ENCODE measurements at regions not wholly inside any gene's neighbourhood (a gene's known extent, or its start where the extent isn't known, plus 50 kb on each side); places are given as distances from the start of the nearest gene placed in this dataset.

DNA sequence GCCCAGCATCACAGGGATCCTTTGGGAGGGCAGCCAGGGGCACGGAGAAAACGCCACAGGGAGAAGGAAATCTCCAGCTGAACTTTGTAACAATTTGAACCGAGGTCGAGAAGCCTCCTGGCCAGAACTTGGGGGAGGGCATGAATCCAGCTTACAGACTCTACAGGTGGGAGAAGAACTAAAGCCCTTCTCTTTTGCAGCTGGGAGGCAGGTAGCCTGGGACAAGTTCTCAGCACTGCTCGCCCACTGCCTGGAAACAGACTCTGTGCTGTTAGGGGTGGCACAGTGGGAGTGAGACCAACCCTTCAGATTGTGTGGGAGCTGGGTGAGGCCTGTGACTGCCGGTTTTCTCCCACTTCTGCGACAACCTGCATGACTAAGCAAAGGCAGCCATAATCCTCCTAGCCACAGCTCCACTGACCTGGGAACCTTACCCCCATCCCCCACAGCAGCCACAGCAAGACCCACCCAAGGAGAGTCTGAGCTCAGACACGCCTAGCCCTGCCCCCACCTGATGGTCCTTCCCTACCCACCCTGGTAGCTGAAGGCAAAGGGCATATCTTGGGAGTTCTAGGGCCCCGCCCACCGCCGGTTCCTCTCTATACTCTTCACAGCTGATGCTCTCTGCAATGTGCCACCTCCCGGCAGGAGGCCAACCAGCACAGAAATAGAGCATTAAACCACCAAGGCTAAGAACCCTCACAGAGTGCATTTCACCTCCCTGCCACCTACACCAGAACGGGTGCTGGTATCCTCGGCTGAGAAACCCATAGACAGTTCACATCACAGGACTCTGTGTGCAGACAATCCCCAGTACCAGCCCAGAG is 136.0 kb upstream of the SIX2 start:
- no peak overlapping the region for H3K27ac ChIP-seq (ENCODE audit: low read length)
- no CpG with 5 or more reads among the region's 14 CpGs for WGBS (ENCODE audit: insufficient coverage, low lambda C conversion rate)
- DNase-seq = no peak
- H3K4me1 ChIP-seq (ENCODE audit: control insufficient read depth, insufficient read depth, low read length) = no peaks in the 10 kb centered on the region
- H3K36me3 ChIP-seq (ENCODE audit: control insufficient read depth, insufficient read depth, low read length) = no peaks in the 10 kb centered on the region
- H3K9me3 ChIP-seq (ENCODE audit: control insufficient read depth, low read depth, low read length) = no peaks in the 10 kb centered on the region
- peaks cover 33% of the 10 kb centered on the region for H3K27me3 ChIP-seq (ENCODE audit: control insufficient read depth, insufficient read depth, low read length)
- no peak overlapping the region for H3K4me3 ChIP-seq (ENCODE audit: low read length)

DNA sequence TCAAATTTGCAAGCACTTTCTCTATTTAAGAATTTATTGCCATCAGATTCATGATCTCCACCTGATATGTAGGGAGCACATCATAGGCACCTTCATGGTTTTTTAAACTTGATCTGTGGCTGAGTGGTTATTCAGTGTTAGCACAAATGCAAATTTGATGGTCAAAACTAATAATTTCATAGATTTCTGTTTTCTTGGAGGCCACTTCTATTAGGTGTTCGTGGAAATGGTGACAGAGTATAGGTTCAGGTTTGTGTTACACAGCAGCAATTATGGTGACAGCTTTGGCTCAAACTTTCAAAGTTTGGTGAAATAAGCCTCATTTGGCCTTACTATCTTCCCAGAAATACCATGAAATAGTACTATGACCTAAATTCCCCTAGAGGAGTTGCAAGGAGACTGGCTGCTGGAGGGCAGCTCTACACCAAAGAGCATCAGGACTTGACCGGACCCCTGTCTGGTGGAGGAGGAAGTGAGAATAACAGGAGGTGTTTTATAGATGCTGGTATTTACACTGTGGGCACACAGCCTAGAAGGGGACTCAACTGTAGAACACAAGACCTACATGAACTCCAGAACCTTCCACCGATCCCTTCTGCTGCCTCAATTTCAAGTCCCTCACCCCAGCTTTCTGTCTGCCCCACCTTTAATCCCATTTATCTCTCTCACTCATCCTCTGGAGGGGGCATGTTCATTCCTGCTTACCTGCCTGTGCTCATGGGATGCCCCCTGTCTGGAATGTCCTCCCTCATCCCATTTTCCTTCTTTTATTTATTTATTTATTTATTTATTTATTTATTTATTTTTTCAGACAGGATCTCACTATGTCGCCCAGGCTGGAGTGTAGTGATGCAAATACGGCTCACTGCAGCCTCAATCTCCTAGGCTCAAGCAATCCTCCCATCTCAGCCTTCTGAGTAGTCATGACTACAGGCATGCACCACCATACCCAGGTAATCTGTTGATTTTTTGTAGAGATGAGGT is 132.9 kb upstream of the SIX2 start:
- DNase-seq = no peak
- Histone ChIP-seq H3K27ac (ENCODE audit: low read length) (no peak overlapping the region), H3K4me1 (ENCODE audit: control insufficient read depth, insufficient read depth, low read length) (no peaks in the 10 kb centered on the region), H3K27me3 (ENCODE audit: control insufficient read depth, insufficient read depth, low read length) (peaks cover 34% of the 10 kb centered on the region), H3K9me3 (ENCODE audit: control insufficient read depth, low read depth, low read length) (no peaks in the 10 kb centered on the region), H3K36me3 (ENCODE audit: control insufficient read depth, insufficient read depth, low read length) (no peaks in the 10 kb centered on the region), H3K4me3 (ENCODE audit: low read length) (no peak overlapping the region)
- 100% methylated on average over 3 of the region's 5 CpGs for WGBS (ENCODE audit: insufficient coverage, low lambda C conversion rate)

DNA sequence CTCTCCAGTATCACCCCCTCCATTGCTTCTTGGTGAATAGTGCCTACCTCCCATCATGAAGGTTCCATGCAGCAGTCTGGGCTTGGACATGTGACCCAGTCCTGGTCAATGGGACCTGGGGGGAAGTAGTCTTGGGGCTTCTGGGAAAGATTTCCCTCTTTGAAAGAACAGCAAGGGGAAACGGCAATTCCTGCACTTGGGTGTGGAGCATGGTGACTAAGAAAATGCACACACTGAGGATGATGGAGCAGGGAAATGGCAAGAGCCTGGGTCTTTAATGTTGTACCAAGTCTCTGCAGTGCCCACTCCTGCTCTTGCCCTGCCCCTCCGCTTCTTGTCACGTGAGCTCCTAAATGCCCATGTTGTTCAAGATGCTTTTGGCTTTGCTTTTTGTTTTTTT is 131.4 kb upstream of the SIX2 start:
- H3K4me3 ChIP-seq (ENCODE audit: low read length) = no peak overlapping the region
- no peaks in the 10 kb centered on the region for H3K4me1 ChIP-seq (ENCODE audit: control insufficient read depth, insufficient read depth, low read length)
- H3K9me3 ChIP-seq (ENCODE audit: control insufficient read depth, low read depth, low read length) = no peaks in the 10 kb centered on the region
- WGBS (ENCODE audit: insufficient coverage, low lambda C conversion rate) = no CpG with 5 or more reads among the region's 3 CpGs
- H3K36me3 ChIP-seq (ENCODE audit: control insufficient read depth, insufficient read depth, low read length) = no peaks in the 10 kb centered on the region
- DNase-seq = no peak
- peaks cover 35% of the 10 kb centered on the region for H3K27me3 ChIP-seq (ENCODE audit: control insufficient read depth, insufficient read depth, low read length)
- H3K27ac ChIP-seq (ENCODE audit: low read length) = no peak overlapping the region

- 50% methylated on average over 1 of the region's 4 CpGs for WGBS (ENCODE audit: insufficient coverage, low lambda C conversion rate)
- Histone ChIP-seq H3K9me3 (ENCODE audit: control insufficient read depth, low read depth, low read length) (no peaks in the 10 kb centered on the region), H3K27me3 (ENCODE audit: control insufficient read depth, insufficient read depth, low read length) (peaks cover 23% of the 10 kb centered on the region)
These were observed 129.7 kb upstream of the SIX2 start for GRCh38 chr2:45138904-45139303.

GRCh38 chr2:45137966-45138695 is 128.9 kb upstream of the SIX2 start:
- DNase-seq = no peak
- Histone ChIP-seq H3K9me3 (ENCODE audit: control insufficient read depth, low read depth, low read length) (no peaks in the 10 kb centered on the region), H3K27me3 (ENCODE audit: control insufficient read depth, insufficient read depth, low read length) (peaks cover 16% of the 10 kb centered on the region), H3K4me3 (ENCODE audit: low read length) (no peak overlapping the region), H3K4me1 (ENCODE audit: control insufficient read depth, insufficient read depth, low read length) (no peaks in the 10 kb centered on the region), H3K27ac (ENCODE audit: low read length) (no peak overlapping the region), H3K36me3 (ENCODE audit: control insufficient read depth, insufficient read depth, low read length) (no peaks in the 10 kb centered on the region)
- WGBS (ENCODE audit: insufficient coverage, low lambda C conversion rate) = no CpG with 5 or more reads among the region's 8 CpGs

More at GRCh38 chr2:45138904-45139303, 129.7 kb upstream of the SIX2 start:
- Histone ChIP-seq H3K36me3 (ENCODE audit: control insufficient read depth, insufficient read depth, low read length) (no peaks in the 10 kb centered on the region), H3K27ac (ENCODE audit: low read length) (no peak overlapping the region), H3K4me3 (ENCODE audit: low read length) (no peak overlapping the region), H3K4me1 (ENCODE audit: control insufficient read depth, insufficient read depth, low read length) (no peaks in the 10 kb centered on the region)
- DNase-seq = no peak

GRCh38 chr2:45134726-45135125 is 125.5 kb upstream of the SIX2 start:
- H3K27ac ChIP-seq (ENCODE audit: low read length) = no peak overlapping the region
- WGBS (ENCODE audit: insufficient coverage, low lambda C conversion rate) = no CpG with 5 or more reads among the region's 3 CpGs
- H3K36me3 ChIP-seq (ENCODE audit: control insufficient read depth, insufficient read depth, low read length) = no peaks in the 10 kb centered on the region
- no peaks in the 10 kb centered on the region for H3K9me3 ChIP-seq (ENCODE audit: control insufficient read depth, low read depth, low read length)
- H3K27me3 ChIP-seq (ENCODE audit: control insufficient read depth, insufficient read depth, low read length) = peaks cover 5% of the 10 kb centered on the region
- no peak for DNase-seq
- no peak overlapping the region for H3K4me3 ChIP-seq (ENCODE audit: low read length)
- no peaks in the 10 kb centered on the region for H3K4me1 ChIP-seq (ENCODE audit: control insufficient read depth, insufficient read depth, low read length)

DNA sequence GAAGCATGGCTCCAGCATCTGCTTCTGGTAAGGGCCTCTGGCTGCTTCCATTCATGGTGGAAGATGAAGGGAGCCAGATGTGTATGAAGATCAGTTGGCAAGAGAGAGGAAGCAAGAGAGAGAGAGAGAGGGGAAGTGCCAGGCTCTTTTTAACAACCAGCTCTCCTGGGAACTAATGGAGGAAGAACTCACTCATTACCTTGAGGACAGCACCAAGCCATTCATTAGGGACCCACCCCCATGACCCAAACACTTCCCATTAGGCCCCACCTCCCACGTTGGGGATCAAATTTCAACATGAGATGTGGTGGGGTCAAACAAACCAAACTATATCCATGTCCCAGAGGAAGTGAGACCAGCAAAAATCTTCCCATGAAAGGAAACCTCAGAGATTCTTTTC is 124.8 kb upstream of the SIX2 start:
- H3K27me3 ChIP-seq (ENCODE audit: control insufficient read depth, insufficient read depth, low read length) = peaks cover 4% of the 10 kb centered on the region
- H3K36me3 ChIP-seq (ENCODE audit: control insufficient read depth, insufficient read depth, low read length) = no peaks in the 10 kb centered on the region
- H3K9me3 ChIP-seq (ENCODE audit: control insufficient read depth, low read depth, low read length) = no peaks in the 10 kb centered on the region
- no peak overlapping the region for H3K27ac ChIP-seq (ENCODE audit: low read length)
- WGBS (ENCODE audit: insufficient coverage, low lambda C conversion rate) = no CpG with 5 or more reads among the region's 1 CpG
- DNase-seq = no peak
- no peak overlapping the region for H3K4me3 ChIP-seq (ENCODE audit: low read length)
- no peaks in the 10 kb centered on the region for H3K4me1 ChIP-seq (ENCODE audit: control insufficient read depth, insufficient read depth, low read length)

GRCh38 chr2:45132551-45132950 is 123.3 kb upstream of the SIX2 start:
- Histone ChIP-seq H3K27me3 (ENCODE audit: control insufficient read depth, insufficient read depth, low read length) (peaks cover 2% of the 10 kb centered on the region), H3K27ac (ENCODE audit: low read length) (no peak overlapping the region), H3K9me3 (ENCODE audit: control insufficient read depth, low read depth, low read length) (no peaks in the 10 kb centered on the region), H3K4me3 (ENCODE audit: low read length) (no peak overlapping the region), H3K36me3 (ENCODE audit: control insufficient read depth, insufficient read depth, low read length) (no peaks in the 10 kb centered on the region), H3K4me1 (ENCODE audit: control insufficient read depth, insufficient read depth, low read length) (no peaks in the 10 kb centered on the region)
- no peak for DNase-seq
- no CpG with 5 or more reads among the region's 4 CpGs for WGBS (ENCODE audit: insufficient coverage, low lambda C conversion rate)

- H3K27ac ChIP-seq (ENCODE audit: low read length) = no peak overlapping the region
- H3K36me3 ChIP-seq (ENCODE audit: control insufficient read depth, insufficient read depth, low read length) = no peaks in the 10 kb centered on the region
- WGBS (ENCODE audit: insufficient coverage, low lambda C conversion rate) = no CpG with 5 or more reads among the region's 14 CpGs
- no peak overlapping the region for H3K4me3 ChIP-seq (ENCODE audit: low read length)
- peaks cover 4% of the 10 kb centered on the region for H3K27me3 ChIP-seq (ENCODE audit: control insufficient read depth, insufficient read depth, low read length)
- H3K9me3 ChIP-seq (ENCODE audit: control insufficient read depth, low read depth, low read length) = no peaks in the 10 kb centered on the region
- no peak for DNase-seq
- H3K4me1 ChIP-seq (ENCODE audit: control insufficient read depth, insufficient read depth, low read length) = no peaks in the 10 kb centered on the region
These were observed 122.3 kb upstream of the SIX2 start for GRCh38 chr2:45131587-45131986.

DNA sequence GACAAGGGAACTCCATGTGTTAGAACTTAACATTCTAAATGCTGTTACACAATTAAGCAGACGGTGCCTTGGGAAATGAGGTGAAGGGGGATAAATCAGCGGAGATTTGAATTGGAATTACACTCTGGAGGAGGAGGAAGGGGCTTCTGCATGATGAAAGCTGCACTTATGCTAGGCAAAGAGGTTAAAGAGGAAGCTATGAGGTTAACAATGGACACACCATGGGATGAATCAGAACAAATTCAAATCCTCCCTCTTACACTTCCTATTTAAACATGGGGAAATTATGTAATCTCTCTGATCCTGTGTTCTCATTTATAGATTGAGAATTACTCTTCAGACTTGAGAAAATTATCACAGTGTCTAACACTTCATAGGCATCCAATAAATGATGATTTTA is 121.5 kb upstream of the SIX2 start:
- Histone ChIP-seq H3K27me3 (ENCODE audit: control insufficient read depth, insufficient read depth, low read length) (peaks cover 4% of the 10 kb centered on the region), H3K9me3 (ENCODE audit: control insufficient read depth, low read depth, low read length) (no peaks in the 10 kb centered on the region), H3K4me3 (ENCODE audit: low read length) (no peak overlapping the region), H3K4me1 (ENCODE audit: control insufficient read depth, insufficient read depth, low read length) (no peaks in the 10 kb centered on the region), H3K36me3 (ENCODE audit: control insufficient read depth, insufficient read depth, low read length) (no peaks in the 10 kb centered on the region), H3K27ac (ENCODE audit: low read length) (no peak overlapping the region)
- DNase-seq = no peak
- WGBS (ENCODE audit: insufficient coverage, low lambda C conversion rate) = no CpG with 5 or more reads among the region's 2 CpGs

Measured in large intestine (tissue), 3 donors.